ENCODE measurements at regions not wholly inside any gene's neighbourhood (a gene's known extent, or its start where the extent isn't known, plus 50 kb on each side); places are given as distances from the start of the nearest gene placed in this dataset.
"Not testable (repeated sequence)": the region's sequence is repeated elsewhere in the genome, so short reads cannot be mapped to it uniquely, and the experiment has no call there.

GRCh38 chr20:4625687-4626086, 60.6 kb upstream of the PRNP start:
- CTCF ChIA-PET: interaction anchor here (1.4 kb wide), 1 partner anchor 11 kb away, joined by 3 read pairs; no protein-coding TSS in a partner anchor
- no peak for ATAC-seq (ENCODE audit: low read depth)
- no peaks in the 10 kb centered on the region for H3K9me3 Mint-ChIP-seq (ENCODE audit: insufficient read depth)
- H4K20me1 ChIP-seq (ENCODE audit: control insufficient read depth, insufficient read depth, low read length, poor library complexity, severe bottlenecking): no peaks in the 10 kb centered on the region
- intact Hi-C loops (cut with micrococcal nuclease): no loop called here
- H3K4me3 ChIP-seq (ENCODE audit: control extremely low read depth in 1 of 5, extremely low read depth in 1 of 5, insufficient read depth in 1 of 5, low read depth in 2 of 5, low read length in 4 of 5): no peak overlapping the region
- peaks cover 0 to 8% (median 1%) of the 10 kb centered on the region in 4 experiments for H3K27me3 ChIP-seq (replicated peaks in 1 of 4; ENCODE audit: control extremely low read depth in 1 of 4, control insufficient read depth in 3 of 4, insufficient read depth in 4 of 4, low read length in 3 of 4)
- peaks cover 8% of the 10 kb centered on the region for H3K4me1 Mint-ChIP-seq
- H3K27me3 Mint-ChIP-seq: peaks cover 12% of the 10 kb centered on the region
- no peaks in the 10 kb centered on the region for H3K36me3 ChIP-seq (replicated peaks in 1 of 2; ENCODE audit: control extremely low read depth in 1 of 2, control insufficient read depth in 1 of 2, extremely low read depth in 1 of 2, insufficient read depth in 2 of 2, low read length in 1 of 2)
- no peak overlapping the region for H2AFZ ChIP-seq (ENCODE audit: insufficient read depth, low read depth, low read length, poor library complexity, severe bottlenecking)
- H3K27ac Mint-ChIP-seq: no peak overlapping the region
- H3K79me2 ChIP-seq (ENCODE audit: control insufficient read depth, insufficient read depth, low read length): no peaks in the 10 kb centered on the region
- TF ChIP-seq EZH2 (IDR thresholded peaks at IDR 0.05; ENCODE audit: borderline replicate concordance, insufficient read depth, low read depth, low read length, poor library complexity, severe bottlenecking): no peak
- no peak for TF ChIP-seq CTCF (IDR thresholded peaks at IDR 0.05)
- H3K4me1 ChIP-seq (ENCODE audit: control insufficient read depth in 2 of 2, insufficient read depth in 2 of 2, low read length in 2 of 2): peaks cover 0 to 5% of the 10 kb centered on the region in 2 donors
- DNase-seq: no peak
- POLR2A ChIA-PET: no interaction called here
- H3K27ac ChIP-seq (ENCODE audit: low read length in 2 of 2): no peak overlapping the region
- H3K4me3 Mint-ChIP-seq: no peak overlapping the region
- H3K4me2 ChIP-seq (replicated peaks; ENCODE audit: low read depth, low read length, poor library complexity, severe bottlenecking): no peak overlapping the region
- no peak overlapping the region for H3K9ac ChIP-seq (ENCODE audit: low read length)
- 100% methylated on average over 4 of the region's 5 CpGs for WGBS (ENCODE audit: insufficient coverage)
- peaks cover 0 to 13% (median 0%) of the 10 kb centered on the region in 3 donors for H3K9me3 ChIP-seq (ENCODE audit: control extremely low read depth in 1 of 3, control insufficient read depth in 2 of 3, insufficient read depth in 1 of 3, low read length in 2 of 3)

- ATAC-seq (ENCODE audit: low read depth); DNase-seq; H3K27ac ChIP-seq (ENCODE audit: low read length in 2 of 2); H3K4me2 ChIP-seq (replicated peaks; ENCODE audit: low read depth, low read length, poor library complexity, severe bottlenecking); H3K27me3 ChIP-seq (replicated peaks in 1 of 4; ENCODE audit: control extremely low read depth in 1 of 4, control insufficient read depth in 3 of 4, insufficient read depth in 4 of 4, low read length in 3 of 4); H3K4me3 ChIP-seq (ENCODE audit: control extremely low read depth in 1 of 5, extremely low read depth in 1 of 5, insufficient read depth in 1 of 5, low read depth in 2 of 5, low read length in 4 of 5); H3K4me1 ChIP-seq (ENCODE audit: control insufficient read depth in 2 of 2, insufficient read depth in 2 of 2, low read length in 2 of 2); H3K79me2 ChIP-seq (ENCODE audit: control insufficient read depth, insufficient read depth, low read length); H3K4me3 Mint-ChIP-seq; H3K4me1 Mint-ChIP-seq; intact Hi-C loops (cut with micrococcal nuclease); H3K36me3 ChIP-seq (replicated peaks in 1 of 2; ENCODE audit: control extremely low read depth in 1 of 2, control insufficient read depth in 1 of 2, extremely low read depth in 1 of 2, insufficient read depth in 2 of 2, low read length in 1 of 2); H3K9me3 Mint-ChIP-seq (ENCODE audit: insufficient read depth); H4K20me1 ChIP-seq (ENCODE audit: control insufficient read depth, insufficient read depth, low read length, poor library complexity, severe bottlenecking); H3K27ac Mint-ChIP-seq; H3K9ac ChIP-seq (ENCODE audit: low read length); H2AFZ ChIP-seq (ENCODE audit: insufficient read depth, low read depth, low read length, poor library complexity, severe bottlenecking); POLR2A ChIA-PET: not testable (repeated sequence)
- H3K27me3 Mint-ChIP-seq: peaks cover 12% of the 10 kb centered on the region
- peaks cover 0 to 13% (median 0%) of the 10 kb centered on the region in 3 donors for H3K9me3 ChIP-seq (ENCODE audit: control extremely low read depth in 1 of 3, control insufficient read depth in 2 of 3, insufficient read depth in 1 of 3, low read length in 2 of 3)
- CTCF ChIA-PET: interaction anchor here (0.9 to 1.4 kb wide), 3 partner anchors 10 to 116 kb away, joined by 3 read pairs; no protein-coding TSS in a partner anchor
- 90% methylated on average over 8 of the region's 11 CpGs for WGBS (ENCODE audit: insufficient coverage)
Measured at GRCh38 chr20:4624675-4625336, 61.5 kb upstream of the PRNP start.

- H3K4me3 Mint-ChIP-seq; H4K20me1 ChIP-seq (ENCODE audit: control insufficient read depth, insufficient read depth, low read length, poor library complexity, severe bottlenecking); intact Hi-C loops (cut with micrococcal nuclease); H3K4me3 ChIP-seq (ENCODE audit: control extremely low read depth in 1 of 5, extremely low read depth in 1 of 5, insufficient read depth in 1 of 5, low read depth in 2 of 5, low read length in 4 of 5); H2AFZ ChIP-seq (ENCODE audit: insufficient read depth, low read depth, low read length, poor library complexity, severe bottlenecking); DNase-seq; H3K27ac ChIP-seq (ENCODE audit: low read length in 2 of 2); H3K9ac ChIP-seq (ENCODE audit: low read length); ATAC-seq (ENCODE audit: low read depth); H3K4me2 ChIP-seq (replicated peaks; ENCODE audit: low read depth, low read length, poor library complexity, severe bottlenecking); H3K4me1 Mint-ChIP-seq; H3K36me3 ChIP-seq (replicated peaks in 1 of 2; ENCODE audit: control extremely low read depth in 1 of 2, control insufficient read depth in 1 of 2, extremely low read depth in 1 of 2, insufficient read depth in 2 of 2, low read length in 1 of 2); H3K27me3 ChIP-seq (replicated peaks in 1 of 4; ENCODE audit: control extremely low read depth in 1 of 4, control insufficient read depth in 3 of 4, insufficient read depth in 4 of 4, low read length in 3 of 4); H3K27ac Mint-ChIP-seq; H3K79me2 ChIP-seq (ENCODE audit: control insufficient read depth, insufficient read depth, low read length); H3K4me1 ChIP-seq (ENCODE audit: control insufficient read depth in 2 of 2, insufficient read depth in 2 of 2, low read length in 2 of 2); POLR2A ChIA-PET: not testable (repeated sequence)
- H3K9me3 ChIP-seq (ENCODE audit: control extremely low read depth in 1 of 3, control insufficient read depth in 2 of 3, insufficient read depth in 1 of 3, low read length in 2 of 3): peaks cover 1 to 17% (median 13%) of the 10 kb centered on the region in 3 donors
- Mint-ChIP-seq H3K27me3 (peaks cover 12% of the 10 kb centered on the region), H3K9me3 (ENCODE audit: insufficient read depth) (peaks cover 13% of the 10 kb centered on the region)
- CTCF ChIA-PET: interaction anchor here (0.6 kb wide), 1 partner anchor 419 kb away, joined by 4 read pairs; no protein-coding TSS in a partner anchor
- whole genome bisulfite sequencing (ENCODE audit: insufficient coverage): no CpG with 5 or more reads among the region's 4 CpGs
Measured at GRCh38 chr20:4619144-4619543, 67.1 kb upstream of the PRNP start.

Data from B cell (primary cell).